Activated CD8-positive, alpha-beta memory T cell treated with anti-CD3 and anti-CD28 coated beads, Interleukin-2, amount 50 U/mL, for 48 hours (primary cell): ENCODE measurements at regions not wholly inside any gene's neighbourhood (a gene's known extent, or its start where the extent isn't known, plus 50 kb on each side); places are given as distances from the start of the nearest gene placed in this dataset.
"Not testable (repeated sequence)": the region's sequence is repeated elsewhere in the genome, so short reads cannot be mapped to it uniquely, and the experiment has no call there.

Source experiments
- DNase-seq: peaks from one replicate; pipeline ENCODE4 v3.0.0-alpha.2; 2020

DNA sequence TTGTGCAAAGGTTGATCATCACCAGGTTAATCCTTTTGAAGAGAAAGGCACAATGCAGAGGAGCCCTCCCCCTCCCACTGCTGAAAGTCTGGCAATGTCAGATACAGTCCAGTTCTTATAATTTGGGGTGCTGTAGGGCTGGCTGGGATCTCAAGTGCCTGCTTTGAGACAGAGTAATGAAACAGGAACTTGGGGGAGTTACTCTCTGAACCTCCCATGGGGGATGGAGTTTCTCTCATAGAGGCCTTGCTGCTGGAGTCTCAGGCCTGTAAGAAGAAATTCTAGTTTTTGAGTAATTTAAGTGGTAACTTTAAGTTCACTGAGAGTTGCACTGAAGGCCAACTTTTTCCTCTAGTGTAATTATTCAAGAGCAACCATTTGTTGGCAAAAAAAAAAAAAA, 410.5 kb downstream of the KCNRG start:
- DNase-seq = no peak

DNA sequence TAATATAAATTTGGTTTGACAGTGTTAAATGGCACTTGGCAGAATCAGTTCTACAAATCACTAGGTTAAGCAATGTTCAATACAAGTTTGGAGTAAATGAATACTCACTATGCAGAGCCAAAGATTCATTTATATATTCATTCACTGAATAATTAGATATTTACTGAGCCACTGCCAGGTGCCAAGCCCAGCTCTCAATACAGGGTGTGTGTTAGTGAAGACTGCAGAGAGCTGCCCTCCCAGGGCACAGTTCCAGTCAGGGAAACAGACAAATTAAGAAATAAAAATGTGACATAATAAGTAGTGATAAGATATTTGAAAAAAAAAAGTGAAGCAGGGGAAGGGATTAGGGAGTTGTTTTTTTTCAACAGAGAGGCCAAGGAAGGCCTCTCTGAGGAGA, 411.7 kb downstream of the KCNRG start:
- no peak for DNase-seq

DNA sequence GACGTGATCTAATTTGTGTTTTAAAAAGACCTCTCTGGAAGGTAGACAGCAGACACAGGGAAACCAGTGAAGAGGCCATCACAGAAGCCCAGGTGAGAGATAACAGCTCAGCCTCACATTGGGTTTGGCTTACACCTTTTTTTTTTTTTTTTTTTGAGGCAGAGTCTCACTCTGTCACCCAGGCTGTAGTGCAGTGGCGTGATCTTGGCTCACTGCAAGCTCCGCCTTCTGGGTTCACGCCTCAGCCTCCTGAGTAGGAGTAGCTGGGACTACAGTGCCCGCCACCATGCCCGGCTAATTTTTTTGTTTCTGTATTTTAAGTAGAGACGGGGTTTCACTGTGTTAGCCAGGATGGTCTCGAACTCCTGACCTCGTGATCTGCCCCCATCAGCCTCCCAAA, 412.3 kb downstream of the KCNRG start:
- DNase-seq = not testable (repeated sequence)

DNA sequence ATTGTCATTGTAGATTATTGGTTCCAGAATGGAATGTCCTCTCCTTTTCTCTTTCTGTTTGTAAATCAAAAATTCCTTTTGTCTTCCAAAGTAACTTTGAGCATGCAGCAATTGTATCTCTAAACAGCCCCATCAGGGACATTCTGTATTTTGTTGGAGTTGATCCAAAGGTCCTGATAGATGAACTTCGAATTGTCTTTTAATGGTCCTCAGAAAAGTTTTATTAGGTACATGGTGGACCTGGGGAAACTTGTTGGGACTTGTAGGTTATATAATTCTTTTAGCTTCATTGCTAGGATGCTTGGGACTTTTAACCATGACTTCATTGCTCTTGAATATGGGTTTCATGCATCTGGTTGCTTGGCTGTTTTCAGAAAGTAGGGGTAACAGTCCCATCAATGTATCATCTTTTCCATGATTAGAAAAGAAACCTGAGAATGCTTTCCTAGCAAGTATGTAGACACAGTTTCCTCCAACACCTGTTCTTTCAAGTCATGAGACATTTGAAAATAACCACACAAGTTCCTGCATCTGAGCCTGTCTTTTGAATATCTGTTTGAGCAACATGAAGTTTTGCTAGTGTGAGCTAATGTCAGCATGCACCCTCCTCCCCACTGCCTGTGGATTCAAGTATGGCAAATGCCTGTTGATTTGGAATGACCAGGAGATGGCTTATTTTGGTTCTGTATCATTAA, 413.1 kb downstream of the KCNRG start:
- DNase-seq = no peak

DNA sequence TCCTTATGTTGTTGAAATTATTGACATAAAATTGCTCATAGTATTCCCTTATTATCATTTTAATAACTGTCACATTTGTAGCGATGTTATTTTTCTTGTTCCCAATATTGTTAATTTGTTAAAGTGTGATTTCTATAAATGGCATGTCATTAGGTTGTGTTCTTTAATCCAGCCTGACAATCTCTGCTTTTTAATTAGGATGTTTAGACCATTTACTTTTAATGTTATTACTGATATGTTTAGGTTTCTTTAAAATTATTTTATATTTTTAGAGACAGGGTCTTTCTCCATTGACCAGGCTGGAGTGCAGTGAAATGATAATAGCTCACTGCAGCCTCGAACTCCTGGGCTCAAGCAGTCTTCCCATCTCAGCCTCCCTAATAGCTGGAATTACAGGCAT, 408.5 kb downstream of the DLEU7 start:
- no peak for DNase-seq

DNA sequence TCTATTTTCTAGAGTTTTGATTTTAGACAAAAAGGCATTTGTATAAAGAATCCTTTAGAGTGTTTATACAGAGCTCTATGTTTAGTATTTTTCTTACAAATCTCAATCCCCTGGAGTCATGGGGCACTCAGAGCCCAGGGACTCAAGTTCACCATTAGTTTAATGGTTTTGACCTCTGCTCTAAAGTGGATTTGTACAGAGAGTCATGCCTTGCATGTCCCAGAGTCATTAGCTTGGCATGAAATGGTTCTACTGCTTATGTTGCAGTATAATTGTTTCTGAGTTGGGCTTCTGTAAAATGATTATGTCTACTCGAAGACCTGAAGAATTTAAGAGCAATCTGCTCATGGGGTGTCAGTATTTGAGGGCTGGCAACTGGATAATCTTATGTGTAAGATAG, 406.2 kb downstream of the DLEU7 start:
- DNase-seq = no peak

DNA sequence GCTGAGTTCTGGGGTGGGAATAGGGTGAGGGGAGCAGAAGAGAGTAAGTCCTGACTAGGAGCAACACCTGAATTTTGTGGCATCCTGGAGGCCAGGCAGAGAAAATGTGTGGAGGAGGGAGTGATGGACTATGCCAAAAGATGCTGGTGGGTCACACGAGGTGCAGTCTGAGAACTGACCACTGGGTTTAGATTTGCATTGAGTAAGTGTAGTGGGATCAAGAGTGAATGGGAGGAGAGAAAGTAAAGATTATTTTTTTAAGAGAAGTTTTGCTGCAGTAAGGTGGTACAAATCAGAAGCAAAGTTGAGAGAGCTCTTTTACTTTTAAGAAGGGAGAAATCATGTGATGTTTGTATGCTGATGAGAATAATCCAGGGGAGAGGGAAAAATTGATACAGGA, 405.1 kb downstream of the DLEU7 start:
- DNase-seq = no peak

DNA sequence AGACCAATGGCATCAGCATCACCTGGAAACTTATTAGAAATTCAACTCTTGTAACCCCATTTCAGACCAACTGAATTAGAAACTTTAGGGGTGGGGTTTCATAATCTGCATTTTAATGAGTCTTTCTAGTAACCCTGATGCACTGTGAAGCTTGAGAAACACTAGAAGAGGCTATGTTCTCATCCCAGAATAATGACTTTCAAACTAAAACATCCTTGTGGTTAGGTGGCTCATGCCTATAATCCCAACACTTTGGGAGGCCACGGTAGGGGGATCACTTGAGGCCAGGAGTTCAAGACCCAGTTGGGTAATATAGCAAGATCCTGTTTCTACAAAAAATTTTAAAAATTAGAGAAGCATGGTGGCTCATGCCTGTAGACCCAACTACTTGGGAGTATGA, 402.4 kb downstream of the DLEU7 start:
- DNase-seq = no peak

DNA sequence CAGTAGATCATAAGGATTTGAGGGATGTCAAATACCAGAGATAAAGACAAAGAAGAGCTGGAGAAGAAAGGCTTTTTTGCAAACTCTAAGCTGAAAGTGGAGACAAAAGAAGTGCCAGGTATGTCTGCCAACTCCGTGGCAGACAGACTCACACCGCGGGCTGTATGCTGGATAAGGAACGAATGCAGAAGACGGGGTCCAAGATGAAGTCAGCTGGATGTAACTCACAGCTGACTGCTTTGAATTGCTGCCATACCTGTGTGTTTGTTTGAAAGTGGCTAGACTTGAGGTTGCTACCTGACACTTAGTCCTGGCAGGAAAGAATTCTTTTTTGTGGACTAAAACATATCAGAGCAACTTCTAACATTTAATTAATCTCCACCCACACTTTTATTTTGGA, 398.8 kb downstream of the DLEU7 start:
- DNase-seq = no peak

DNA sequence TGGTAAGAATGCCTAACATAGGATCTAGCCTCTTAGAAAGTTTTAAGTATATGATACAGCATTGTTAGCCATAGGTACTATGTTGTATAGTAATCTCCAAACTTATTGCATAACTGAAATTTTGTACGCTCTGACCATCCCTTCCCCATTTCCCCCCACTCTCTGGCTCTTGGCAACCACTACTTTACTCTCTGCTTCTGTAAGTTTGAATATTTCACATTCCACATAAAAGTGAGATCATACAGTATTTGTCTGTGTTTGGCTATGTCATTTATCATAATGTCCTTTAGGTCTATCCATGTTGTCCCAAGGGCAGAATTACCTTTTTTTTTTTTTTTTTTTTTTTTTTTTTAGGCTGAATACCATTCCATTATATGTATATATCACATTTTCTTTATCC, 396.9 kb downstream of the DLEU7 start:
- DNase-seq = no peak

DNA sequence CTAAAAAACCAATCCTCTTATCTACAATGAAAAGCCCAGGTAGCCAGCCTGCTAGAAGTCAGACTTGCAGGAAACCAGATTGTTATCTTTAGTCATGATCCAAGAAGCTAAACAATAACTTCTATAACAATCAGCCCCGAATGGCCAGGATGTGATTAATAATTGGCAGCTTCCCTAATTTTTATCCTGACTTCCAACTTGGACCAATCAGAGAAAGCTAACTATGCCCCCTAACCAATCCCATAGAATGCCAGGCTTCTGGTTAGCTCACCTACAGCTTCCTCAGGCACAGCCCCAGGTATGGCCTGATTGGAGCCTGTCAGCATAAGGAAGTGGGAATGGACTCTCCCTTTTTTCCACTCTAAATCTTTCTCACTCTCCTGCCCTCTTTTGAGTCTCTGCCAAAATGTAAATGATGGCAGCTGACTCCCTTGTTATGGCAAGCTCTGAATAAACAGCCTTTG, 394.9 kb downstream of the DLEU7 start:
- DNase-seq = no peak

DNA sequence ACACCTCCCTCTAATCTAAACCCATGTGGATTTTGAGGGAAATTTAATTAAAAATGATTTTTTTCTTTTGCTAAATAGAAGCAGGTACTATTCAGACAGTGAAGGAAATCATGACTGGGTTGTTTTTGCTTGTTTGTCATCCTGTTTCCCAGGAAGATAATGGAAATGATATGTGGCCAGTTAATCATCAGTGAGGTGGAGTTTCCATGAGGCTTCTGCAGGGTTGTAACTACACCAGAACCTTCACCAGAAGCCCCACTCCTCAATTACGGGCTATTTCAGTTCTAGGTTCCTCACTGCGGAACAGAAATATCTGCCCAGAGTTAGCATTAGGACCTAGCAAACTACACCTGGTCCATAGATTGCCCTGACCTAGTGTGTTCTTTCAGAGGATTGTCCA, 394.0 kb downstream of the DLEU7 start:
- DNase-seq = no peak

DNA sequence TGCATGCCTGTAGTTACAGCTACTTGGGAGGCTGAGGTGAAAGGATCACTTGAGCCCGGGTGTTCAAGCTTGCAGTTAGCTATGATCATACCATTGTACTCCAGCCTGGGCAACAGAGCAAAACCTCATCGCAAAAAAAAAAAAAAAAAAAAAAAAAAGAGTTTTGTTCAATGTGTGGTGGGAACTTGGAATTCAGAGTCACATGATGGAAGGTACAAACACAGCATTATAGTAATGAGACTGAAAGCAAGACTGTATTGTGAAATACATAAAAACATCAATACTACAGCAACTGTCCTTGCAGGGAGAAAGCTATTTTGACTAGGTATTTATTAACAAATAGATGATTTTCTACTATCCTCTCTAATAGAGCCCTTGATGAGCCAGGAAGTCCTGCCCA, 393.2 kb downstream of the DLEU7 start:
- no peak for DNase-seq

DNA sequence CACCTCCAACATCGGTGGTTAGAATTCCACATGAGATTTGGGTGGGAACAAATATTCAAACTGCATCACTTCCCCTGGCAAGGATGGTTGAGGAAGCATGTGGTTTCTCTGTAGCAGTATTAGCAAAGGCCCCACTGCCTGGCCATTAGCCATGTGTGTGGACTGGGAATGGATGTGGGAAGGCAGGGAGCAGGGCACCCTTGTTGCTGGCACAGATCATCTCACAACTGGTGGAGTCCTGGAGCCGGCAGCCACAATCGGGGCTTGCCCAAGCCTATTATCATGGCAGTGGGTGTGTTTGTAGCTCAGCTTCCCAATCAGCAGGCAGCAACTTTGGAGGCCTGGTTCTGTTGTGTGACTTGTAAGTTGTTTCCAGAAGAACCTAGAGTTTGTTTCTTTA, 391.9 kb downstream of the DLEU7 start:
- no peak for DNase-seq

DNA sequence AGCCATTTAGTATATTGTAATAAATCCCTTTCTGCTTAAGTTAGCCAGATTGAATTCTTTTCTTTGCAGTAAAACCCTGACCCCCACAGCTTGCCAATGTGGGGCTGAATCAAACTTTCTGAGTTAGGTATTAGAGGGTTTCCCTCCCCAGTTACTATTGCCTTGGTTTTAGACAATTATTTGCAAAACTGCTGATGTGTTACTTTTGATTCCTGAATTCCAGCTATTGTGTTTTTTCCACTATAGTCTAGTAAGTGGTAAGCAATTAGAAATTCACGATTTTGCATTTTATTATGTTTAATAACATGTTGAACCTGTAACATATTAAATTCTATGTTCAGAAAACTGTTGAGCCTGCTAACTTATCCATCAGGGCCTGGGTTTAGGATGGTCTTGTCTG, 391.5 kb downstream of the DLEU7 start:
- no peak for DNase-seq

DNA sequence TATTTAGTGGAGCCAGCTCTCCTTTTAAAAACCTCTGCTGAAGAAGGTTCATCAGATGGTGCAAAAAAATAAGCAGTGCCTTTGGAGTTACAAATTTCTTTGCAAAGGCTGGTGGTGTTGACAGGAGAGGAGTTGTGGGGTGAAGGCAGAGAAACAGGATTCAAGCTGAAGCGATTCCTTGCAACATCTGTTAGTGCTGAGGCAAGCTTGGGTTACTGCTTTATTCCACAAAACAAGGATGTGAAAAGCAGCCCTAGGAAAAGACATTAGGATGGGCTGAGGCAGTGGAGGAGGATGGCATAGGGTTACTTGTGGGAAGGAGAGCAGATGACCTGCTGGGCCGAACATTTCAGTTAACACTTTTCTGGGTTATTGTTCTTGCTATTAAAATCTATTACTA, 390.7 kb downstream of the DLEU7 start:
- no peak for DNase-seq

DNA sequence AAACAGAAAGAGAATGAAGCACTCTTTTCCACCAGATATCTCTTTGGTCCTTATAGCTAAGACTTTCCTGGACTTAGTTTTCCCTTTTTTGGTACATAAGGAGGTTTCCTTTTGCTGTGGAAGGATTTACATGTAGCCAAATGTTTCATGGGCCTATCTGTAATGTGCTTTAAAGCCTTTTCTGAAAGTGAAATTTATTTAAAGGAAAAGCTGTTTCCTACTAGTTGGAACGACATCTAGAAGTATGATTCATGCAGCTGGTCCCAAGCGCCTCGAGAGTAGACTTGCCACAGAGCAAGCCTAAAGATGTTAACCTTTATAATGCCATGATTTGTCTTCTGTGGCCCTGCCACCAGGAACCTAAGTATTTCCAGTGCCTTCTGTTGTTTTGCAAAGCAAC, 390.3 kb downstream of the DLEU7 start:
- no peak for DNase-seq

DNA sequence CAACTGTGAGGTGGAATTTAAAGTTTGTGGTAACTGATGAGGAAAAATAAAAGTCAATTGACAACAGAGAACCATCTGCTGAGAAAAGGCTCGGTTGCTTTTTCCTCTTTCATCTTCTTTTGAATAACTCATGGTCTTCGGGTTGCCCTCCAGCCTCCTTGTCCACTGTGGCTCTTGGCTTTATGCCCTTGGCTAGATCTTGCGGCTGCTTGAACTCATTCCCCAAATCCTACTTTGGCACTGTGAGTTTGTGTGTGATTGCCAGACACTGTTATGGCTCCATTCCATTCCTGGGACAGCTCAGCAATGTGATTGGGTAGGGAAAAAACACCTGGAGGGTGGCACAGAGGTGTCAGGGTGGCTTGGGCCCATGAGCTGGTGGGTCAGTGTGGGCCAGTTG, 387.4 kb downstream of the DLEU7 start:
- no peak for DNase-seq

DNA sequence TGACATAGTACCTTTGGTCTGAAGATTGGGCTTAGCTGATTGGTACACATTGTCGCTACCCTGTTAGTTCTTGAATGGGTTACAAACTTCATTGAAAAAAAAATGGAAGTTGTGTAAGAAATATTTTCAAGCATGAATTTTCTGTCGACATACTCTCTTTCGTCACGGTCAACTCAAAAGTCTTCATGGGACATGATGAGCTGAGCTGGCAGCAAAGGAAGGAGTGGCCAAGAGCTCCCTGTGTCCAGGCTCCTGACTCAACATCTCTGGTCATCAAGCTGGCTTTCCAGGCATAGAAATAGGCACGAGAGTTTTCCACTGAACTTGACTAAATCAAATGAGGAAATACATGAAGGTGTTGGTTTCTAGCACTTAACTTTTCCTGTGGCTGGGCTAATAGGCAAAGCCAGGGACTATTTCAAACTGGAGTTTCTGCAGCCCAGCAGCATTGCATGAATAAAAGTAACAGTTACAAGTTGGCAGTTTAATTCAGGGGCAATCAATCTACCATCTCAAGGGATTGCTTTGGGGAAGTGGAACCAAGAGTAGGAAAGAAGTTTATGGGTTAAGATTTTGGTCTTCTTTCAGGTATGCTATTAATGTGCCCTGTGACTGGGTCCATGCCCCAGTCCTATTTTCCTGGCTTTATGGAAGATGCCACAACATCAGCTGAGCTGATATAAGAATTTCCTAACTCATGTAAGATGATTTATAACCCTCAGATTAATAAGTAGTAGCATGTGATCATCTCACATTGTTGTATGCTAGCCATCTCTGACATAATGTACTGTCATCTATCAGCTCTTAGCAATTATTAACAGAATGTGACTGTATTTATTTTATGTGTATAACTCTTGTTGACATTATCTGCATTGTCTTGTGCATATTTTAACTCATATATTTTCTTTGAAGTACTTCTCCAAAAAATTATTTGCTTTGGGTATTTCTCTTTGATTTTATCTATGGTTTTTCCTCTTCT, 385.8 kb downstream of the DLEU7 start:
- no peak for DNase-seq

DNA sequence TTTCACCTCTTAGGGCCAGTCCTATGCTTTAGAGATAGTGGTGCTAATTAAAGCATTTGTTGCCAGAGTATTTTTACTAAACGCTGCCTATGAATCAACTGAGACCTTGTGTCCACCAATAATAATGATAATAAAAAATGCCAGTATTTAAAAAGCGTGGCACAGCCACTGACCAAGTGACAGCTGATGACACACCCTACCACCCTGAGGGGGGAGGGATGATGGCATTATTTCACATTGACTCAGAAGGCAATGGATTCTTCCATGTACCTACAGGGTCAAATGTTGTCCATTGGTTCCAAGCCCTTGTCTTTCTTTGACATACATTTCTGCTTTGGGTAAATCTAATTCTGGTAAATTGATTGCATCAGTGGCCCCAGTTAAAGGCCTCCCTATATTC, 384.4 kb downstream of the DLEU7 start:
- DNase-seq = no peak

DNA sequence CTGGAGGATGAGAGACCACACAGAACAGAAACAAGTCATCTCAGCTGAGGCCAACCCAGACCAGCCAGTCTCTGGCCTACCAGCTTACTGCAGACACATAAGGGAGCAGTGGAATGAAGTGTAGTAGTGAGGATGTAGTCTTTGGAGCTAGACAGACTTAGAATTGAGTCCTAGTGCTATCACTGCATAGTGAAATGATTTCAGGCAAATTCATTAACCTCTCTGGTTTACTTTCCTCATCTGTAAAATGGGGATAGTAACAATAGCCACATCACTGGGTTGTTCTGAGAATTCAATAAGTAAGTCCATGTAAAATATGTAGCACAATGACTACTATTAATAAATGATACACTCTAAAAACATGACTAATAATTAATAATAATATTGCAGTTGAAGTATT, 383.8 kb downstream of the DLEU7 start:
- DNase-seq = no peak

DNA sequence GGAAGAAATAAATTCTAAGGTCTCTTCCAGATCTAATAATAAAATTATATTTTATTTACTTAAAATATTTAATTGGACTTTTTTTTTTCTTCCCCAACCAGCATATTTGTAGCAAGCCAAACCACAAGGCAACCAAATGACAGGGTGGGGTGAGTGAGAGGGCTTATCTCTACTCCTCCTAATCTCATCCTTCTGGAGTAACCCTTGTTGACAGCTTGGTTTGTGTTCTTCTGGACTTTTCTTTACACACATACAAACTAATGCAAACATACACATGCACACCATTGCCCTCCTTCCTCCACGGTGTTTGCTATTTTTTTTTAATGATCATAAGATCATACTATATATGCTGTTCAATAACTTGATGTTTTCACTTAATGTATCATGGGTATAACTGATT, 383.1 kb downstream of the DLEU7 start:
- DNase-seq = no peak

DNA sequence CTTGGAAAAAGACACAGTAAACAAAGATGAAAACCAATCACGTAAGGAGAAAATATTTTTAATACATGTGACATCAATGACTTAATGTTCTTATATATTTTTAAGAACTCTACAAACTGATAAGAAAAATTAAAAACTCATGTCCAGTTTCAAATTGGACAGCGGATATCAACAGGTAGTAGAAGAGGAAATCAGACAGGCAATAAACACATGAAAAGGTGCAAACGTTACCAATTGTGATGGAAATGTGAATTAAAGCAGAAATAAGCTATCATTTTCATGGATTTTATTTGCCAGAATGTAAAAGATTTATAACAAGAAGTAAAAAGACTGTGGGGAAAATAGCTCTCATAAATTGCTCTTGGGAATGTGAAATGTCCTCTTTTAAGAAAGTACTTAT, 382.3 kb downstream of the DLEU7 start:
- no peak for DNase-seq

DNA sequence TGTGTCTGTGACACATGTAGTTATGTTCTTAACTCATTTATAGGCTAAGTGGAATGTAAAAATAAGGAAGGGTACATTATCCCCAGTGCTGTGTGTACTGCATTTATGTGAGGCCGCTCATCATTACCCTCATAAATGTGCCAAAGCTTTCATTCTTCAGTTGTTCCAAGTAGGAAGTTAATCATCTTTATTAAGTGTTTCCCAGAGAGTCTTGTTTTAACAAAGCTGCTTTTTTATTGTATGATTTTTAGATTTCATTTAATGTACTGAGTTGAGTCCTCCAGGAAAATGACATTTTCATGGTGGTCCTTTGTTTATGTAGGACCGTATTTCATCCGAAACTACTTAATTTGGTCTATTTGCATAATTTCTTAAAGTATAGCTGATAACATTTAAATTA, 379.8 kb downstream of the DLEU7 start:
- DNase-seq = no peak
